NT2/D1 (cell line): ENCODE measurements at regions not wholly inside any gene's neighbourhood (a gene's known extent, or its start where the extent isn't known, plus 50 kb on each side); places are given as distances from the start of the nearest gene placed in this dataset.

Source experiments
- SUZ12 ChIP-seq: IDR thresholded peaks from 2 replicates; pipeline ENCODE4 v1.6.1; 2011; ENCODE audit not compliant: insufficient read length, insufficient read depth; ENCODE audit errors: extremely low read depth
- YY1 ChIP-seq: IDR thresholded peaks from 2 replicates; pipeline ENCODE4 v1.6.1; 2011; ENCODE audit not compliant: insufficient read length, insufficient read depth
- ZNF274 ChIP-seq: IDR thresholded peaks from 2 replicates; pipeline ENCODE4 v1.6.1; 2011; ENCODE audit warnings: mild to moderate bottlenecking, low read depth, low read length

GRCh38 chr2:155867564-155867963 lies 465.0 kb downstream of the NR4A2 start:
- TF ChIP-seq ZNF274, result no peak
- TF ChIP-seq YY1, result no peak
- no peak for TF ChIP-seq SUZ12
